ENCODE measurements at regions not wholly inside any gene's neighbourhood (a gene's known extent, or its start where the extent isn't known, plus 50 kb on each side); places are given as distances from the start of the nearest gene placed in this dataset.

DNA sequence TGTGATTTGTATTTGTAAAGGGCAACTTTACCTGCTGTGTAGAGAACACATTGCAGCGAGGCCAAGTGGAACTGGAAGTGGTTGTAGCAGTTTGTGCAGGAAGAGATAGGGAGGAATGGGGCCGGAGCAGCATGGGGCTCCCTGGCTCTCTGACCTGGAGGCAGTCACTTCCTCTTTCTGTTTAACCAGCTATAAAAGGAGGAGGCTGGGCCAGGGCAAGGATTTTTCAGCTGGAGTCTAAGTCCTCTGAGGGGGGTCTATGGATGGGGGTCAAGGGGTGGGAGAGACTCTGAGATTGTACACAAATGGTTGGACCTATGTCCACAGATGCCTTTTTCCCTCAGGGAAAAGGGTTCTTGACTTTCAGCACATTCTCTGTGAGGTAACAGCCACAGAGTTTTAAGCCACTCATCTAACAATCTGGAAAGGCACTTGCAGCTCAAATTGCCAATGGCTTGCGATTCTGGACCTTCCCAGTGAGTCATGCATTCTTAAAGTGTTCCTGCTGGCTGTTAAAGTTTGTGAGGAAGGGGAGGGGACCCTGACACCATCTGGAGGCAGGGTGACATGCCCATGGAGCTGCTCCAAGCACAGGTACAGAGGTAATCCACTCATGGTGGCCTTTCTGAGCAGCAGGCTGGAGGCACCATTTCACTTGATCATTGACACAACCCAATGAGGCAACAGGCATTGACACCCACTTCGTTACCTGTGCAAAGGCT, 347.0 kb downstream of the CYRIA start:
- Histone ChIP-seq H3K27ac (peak overlapping the region; percentile 28), H3K4me3 (no peak overlapping the region), H3K9me3 (no peaks in the 10 kb centered on the region), H3K4me1 (no peaks in the 10 kb centered on the region), H3K27me3 (no peaks in the 10 kb centered on the region), H3K36me3 (no peaks in the 10 kb centered on the region)
- WGBS, result 50% methylated on average over 4 of the region's 4 CpGs
- TF ChIP-seq EP300 (IDR thresholded peaks at IDR 0.05), result no peak
- no peak for TF ChIP-seq POLR2A (IDR thresholded peaks at IDR 0.05)
- no peak for TF ChIP-seq POLR2AphosphoS5 (IDR thresholded peaks at IDR 0.05)
- TF ChIP-seq, protein P1, sequence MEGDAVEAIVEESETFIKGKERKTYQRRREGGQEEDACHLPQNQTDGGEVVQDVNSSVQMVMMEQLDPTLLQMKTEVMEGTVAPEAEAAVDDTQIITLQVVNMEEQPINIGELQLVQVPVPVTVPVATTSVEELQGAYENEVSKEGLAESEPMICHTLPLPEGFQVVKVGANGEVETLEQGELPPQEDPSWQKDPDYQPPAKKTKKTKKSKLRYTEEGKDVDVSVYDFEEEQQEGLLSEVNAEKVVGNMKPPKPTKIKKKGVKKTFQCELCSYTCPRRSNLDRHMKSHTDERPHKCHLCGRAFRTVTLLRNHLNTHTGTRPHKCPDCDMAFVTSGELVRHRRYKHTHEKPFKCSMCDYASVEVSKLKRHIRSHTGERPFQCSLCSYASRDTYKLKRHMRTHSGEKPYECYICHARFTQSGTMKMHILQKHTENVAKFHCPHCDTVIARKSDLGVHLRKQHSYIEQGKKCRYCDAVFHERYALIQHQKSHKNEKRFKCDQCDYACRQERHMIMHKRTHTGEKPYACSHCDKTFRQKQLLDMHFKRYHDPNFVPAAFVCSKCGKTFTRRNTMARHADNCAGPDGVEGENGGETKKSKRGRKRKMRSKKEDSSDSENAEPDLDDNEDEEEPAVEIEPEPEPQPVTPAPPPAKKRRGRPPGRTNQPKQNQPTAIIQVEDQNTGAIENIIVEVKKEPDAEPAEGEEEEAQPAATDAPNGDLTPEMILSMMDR (IDR thresholded peaks at IDR 0.05), result no peak
- DNase-seq (ENCODE audit: low spot score in 2 of 2), result no peak

DNA sequence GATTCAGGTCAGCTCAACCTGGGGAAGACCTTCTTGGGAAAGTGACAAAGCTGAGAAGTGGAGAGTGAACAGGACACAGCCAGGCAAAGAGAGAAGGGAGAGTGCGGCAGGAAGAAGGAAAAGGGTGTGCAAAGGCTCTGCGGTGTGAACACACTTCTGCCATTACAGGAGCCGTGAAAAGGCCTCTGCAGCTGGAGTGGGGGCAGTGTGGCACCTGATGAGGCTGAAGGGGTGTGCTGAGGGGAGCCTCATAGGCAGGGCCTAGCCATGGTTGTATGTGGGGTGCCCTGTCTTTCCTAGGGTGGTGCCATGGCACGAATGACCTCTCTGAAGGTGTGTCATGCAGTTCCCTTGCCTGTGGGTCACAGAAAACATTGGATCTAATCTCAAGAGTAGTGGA, 347.6 kb downstream of the CYRIA start:
- H3K9me3 ChIP-seq, result no peaks in the 10 kb centered on the region
- no peak for DNase-seq (ENCODE audit: low spot score in 2 of 2)
- 77% methylated on average over 4 of the region's 4 CpGs for WGBS
- H3K4me1 ChIP-seq, result no peaks in the 10 kb centered on the region
- TF ChIP-seq, protein P1 (IDR thresholded peaks at IDR 0.05), result no peak
- TF ChIP-seq EP300 (IDR thresholded peaks at IDR 0.05) (no peak), POLR2AphosphoS5 (IDR thresholded peaks at IDR 0.05) (no peak)
- H3K4me3 ChIP-seq, result no peak overlapping the region
- no peaks in the 10 kb centered on the region for H3K36me3 ChIP-seq
- no peaks in the 10 kb centered on the region for H3K27me3 ChIP-seq
- no peak overlapping the region for H3K27ac ChIP-seq

DNA sequence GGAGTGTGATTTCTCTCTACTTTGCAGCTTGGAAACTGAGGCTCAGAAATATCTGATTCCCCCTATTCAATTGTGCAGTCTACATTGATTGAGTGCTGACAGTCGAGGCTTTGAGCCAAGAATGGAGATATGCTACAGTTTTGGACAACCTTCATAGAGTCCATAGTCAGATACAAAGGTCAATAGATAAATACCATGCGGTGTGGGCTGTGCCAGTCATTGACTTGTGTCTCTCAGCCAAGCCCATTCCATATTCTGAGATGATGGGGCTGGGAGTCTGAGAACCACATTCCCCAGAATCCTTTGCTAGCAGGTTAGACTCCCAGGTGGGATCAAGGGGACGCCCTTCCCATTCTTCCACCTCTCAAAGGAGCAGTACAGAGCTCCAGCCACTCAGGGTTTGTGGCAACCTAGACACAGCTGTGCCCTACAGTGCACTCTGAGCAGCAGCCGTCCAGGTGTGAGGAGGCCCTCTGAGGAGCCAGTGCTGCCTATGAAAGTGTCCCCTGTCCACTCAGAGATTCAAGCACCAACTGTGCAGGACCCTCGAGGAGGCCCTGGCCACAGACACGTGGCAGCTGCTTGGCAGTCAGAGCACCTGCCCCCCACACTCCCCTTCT, 348.3 kb downstream of the CYRIA start:
- no peak for DNase-seq (ENCODE audit: low spot score in 2 of 2)

DNA sequence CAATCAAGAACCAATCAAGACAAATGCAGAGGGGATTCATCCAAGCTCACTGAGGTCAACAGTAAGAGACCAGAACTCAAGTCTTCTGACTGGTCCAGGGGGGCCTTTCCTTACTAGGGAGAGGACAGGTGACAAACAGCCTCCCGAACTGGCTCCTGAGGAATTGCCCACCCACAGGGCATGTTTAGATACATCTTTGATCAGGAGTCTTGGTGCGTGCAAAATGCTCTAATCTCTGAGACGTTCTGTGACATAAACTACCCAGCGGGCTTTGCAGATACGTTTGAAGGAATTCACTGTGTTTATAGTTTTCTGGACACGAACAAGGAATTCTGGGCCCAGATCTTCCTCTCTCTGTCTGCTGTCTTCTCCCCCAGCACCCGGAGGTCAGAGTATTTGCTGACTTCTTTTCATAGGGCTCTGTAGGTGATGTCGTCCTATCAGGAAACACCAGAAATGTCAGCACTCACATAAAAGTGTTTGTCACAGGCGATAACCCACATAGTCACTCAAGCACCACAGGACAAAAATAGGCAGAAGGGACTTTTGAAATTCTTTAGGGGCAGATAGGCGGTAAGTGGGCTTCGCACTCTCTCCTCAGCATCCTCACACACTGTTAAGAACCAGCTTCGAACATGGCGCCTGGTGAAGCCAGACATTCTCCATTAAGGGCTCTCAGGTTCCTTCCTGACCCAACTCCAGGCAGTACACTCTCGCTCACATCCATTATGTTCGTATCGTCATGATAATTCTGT, 349.0 kb downstream of the CYRIA start:
- Histone ChIP-seq H3K27me3 (no peaks in the 10 kb centered on the region), H3K4me3 (no peak overlapping the region), H3K27ac (no peak overlapping the region), H3K36me3 (no peaks in the 10 kb centered on the region), H3K4me1 (no peaks in the 10 kb centered on the region), H3K9me3 (no peaks in the 10 kb centered on the region)
- no peak for DNase-seq (ENCODE audit: low spot score in 2 of 2)
- no peak for TF ChIP-seq EP300 (IDR thresholded peaks at IDR 0.05)
- TF ChIP-seq POLR2AphosphoS5 (IDR thresholded peaks at IDR 0.05), result no peak
- no peak for TF ChIP-seq POLR2A (IDR thresholded peaks at IDR 0.05)
- TF ChIP-seq, protein P1 (IDR thresholded peaks at IDR 0.05), result no peak
- 88% methylated on average over 16 of the region's 16 CpGs for WGBS

More for the DNA sequence above, 348.3 kb downstream of the CYRIA start:
- Histone ChIP-seq H3K27ac (no peak overlapping the region), H3K4me1 (no peaks in the 10 kb centered on the region), H3K36me3 (no peaks in the 10 kb centered on the region), H3K9me3 (no peaks in the 10 kb centered on the region), H3K27me3 (no peaks in the 10 kb centered on the region), H3K4me3 (no peak overlapping the region)
- 95% methylated on average over 4 of the region's 6 CpGs for WGBS
- TF ChIP-seq, protein P1 (IDR thresholded peaks at IDR 0.05), result no peak
- no peak for TF ChIP-seq POLR2AphosphoS5 (IDR thresholded peaks at IDR 0.05)
- TF ChIP-seq POLR2A (IDR thresholded peaks at IDR 0.05), result no peak
- no peak for TF ChIP-seq EP300 (IDR thresholded peaks at IDR 0.05)

DNA sequence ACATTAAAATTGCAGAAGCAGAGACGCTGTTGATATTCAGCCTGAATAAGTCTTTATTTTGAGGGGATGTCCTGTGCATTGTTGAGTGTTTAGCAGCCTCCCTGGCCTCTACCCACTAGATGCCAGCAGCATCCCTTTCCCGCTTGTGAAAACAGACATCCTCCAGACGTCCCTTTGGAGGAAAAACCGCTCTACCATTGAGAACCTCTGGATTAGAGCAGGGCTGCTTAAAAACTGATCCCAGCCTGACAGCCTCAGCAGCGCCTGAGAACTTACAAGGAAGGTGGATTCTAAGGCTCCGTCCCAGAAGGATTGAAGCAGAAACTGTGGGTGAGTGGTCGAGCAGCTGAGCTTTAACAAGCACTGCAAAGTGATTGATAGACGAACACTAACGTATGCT, 349.7 kb downstream of the CYRIA start:
- 90% methylated on average over 9 of the region's 9 CpGs for WGBS
- no peaks in the 10 kb centered on the region for H3K9me3 ChIP-seq
- no peaks in the 10 kb centered on the region for H3K36me3 ChIP-seq
- no peak overlapping the region for H3K4me3 ChIP-seq
- TF ChIP-seq POLR2A (IDR thresholded peaks at IDR 0.05) (no peak), EP300 (IDR thresholded peaks at IDR 0.05) (no peak), POLR2AphosphoS5 (IDR thresholded peaks at IDR 0.05) (no peak)
- TF ChIP-seq, protein P1 (IDR thresholded peaks at IDR 0.05), result no peak
- H3K27me3 ChIP-seq, result no peaks in the 10 kb centered on the region
- H3K4me1 ChIP-seq, result no peaks in the 10 kb centered on the region
- H3K27ac ChIP-seq, result no peak overlapping the region
- DNase-seq (ENCODE audit: low spot score in 2 of 2), result no peak
